B cell (primary cell): ENCODE measurements at regions not wholly inside any gene's neighbourhood (a gene's known extent, or its start where the extent isn't known, plus 50 kb on each side); places are given as distances from the start of the nearest gene placed in this dataset.

Experiments
- ATAC-seq: fragments of 200-7000 bp; cut with Tn5 transposase; one replicate; pipeline ENCODE4 v1.10.0; 2021; ENCODE audit warnings: low read depth, mild to moderate bottlenecking, moderate number of reproducible peaks, moderate library complexity
- CTCF ChIA-PET: fragments of 350-600 bp; sonication (Branson Sonifier 250); formaldehyde crosslinking; loops from one replicate; lab custom pipeline; 2021; ENCODE audit warnings: antibody characterized with exemption, inconsistent platforms; lab: Charles Lee
- POLR2A ChIA-PET: fragments of 350-600 bp; sonication (Branson Sonifier 250); formaldehyde crosslinking; loops from one replicate; lab custom pipeline; 2021; ENCODE audit warnings: antibody characterized with exemption; lab: Charles Lee
- DNase-seq: peaks from one replicate; pipeline ENCODE4 v3.0.0; 2013
- H2AFZ ChIP-seq: 2 replicates; pipeline ENCODE4 v1.6.1; 2012; ENCODE audit warnings: mild to moderate bottlenecking, low read depth, low read length; ENCODE audit not compliant: insufficient read depth, poor library complexity, severe bottlenecking
- H3K27ac ChIP-seq, 2 donors: 1 replicate in 1 of 2; 2 replicates in 1 of 2; pipeline ENCODE4 v1.5.1; 2012 to 2013; ENCODE audit warnings: low read length in 2 of 2, mild to moderate bottlenecking in 2 of 2, moderate library complexity in 1 of 2
- H3K27me3 ChIP-seq, 4 experiments: fragments of 200-600 bp in 1 of 4; sonication (generic) in 1 of 4; replicated peaks in 1 of 4; 1 replicate in 2 of 4; 2 replicates in 2 of 4; pipeline versions ENCODE4 v1.6.1 to v1.7.0; 2013 to 2016; ENCODE audit warnings: low read length in 3 of 4, mild to moderate bottlenecking in 2 of 4, mixed read lengths in 1 of 4, moderate library complexity in 1 of 4; ENCODE audit not compliant: insufficient read depth in 4 of 4, control insufficient read depth in 3 of 4; ENCODE audit errors: control extremely low read depth in 1 of 4
- H3K36me3 ChIP-seq, 2 experiments: replicated peaks in 1 of 2; 1 replicate in 1 of 2; 2 replicates in 1 of 2; pipeline versions ENCODE4 v1.6.1 to v1.7.1; 2013; ENCODE audit warnings: low read length in 1 of 2; ENCODE audit not compliant: insufficient read depth in 2 of 2, control insufficient read depth in 1 of 2; ENCODE audit errors: control extremely low read depth in 1 of 2, extremely low read depth in 1 of 2
- H3K4me1 ChIP-seq, 2 donors: fragments of 200-600 bp in 1 of 2; sonication (generic) in 1 of 2; 1 replicate in 1 of 2; 2 replicates in 1 of 2; pipeline versions ENCODE4 v1.5.1 to v1.6.1; 2013 to 2017; ENCODE audit warnings: low read length in 2 of 2; ENCODE audit not compliant: control insufficient read depth in 2 of 2, insufficient read depth in 2 of 2
- H3K4me2 ChIP-seq: replicated peaks from 2 replicates; pipeline ENCODE3; 2012; ENCODE audit warnings: mild to moderate bottlenecking, low read depth, low read length; ENCODE audit not compliant: poor library complexity, severe bottlenecking
- H3K4me3 ChIP-seq, 5 experiments: fragments of 200-600 bp in 1 of 5; sonication (generic) in 1 of 5; 1 replicate in 3 of 5; 2 replicates in 2 of 5; pipeline versions ENCODE4 v1.5.1 to v1.7.0; 2011 to 2016; ENCODE audit warnings: low read length in 4 of 5, mild to moderate bottlenecking in 4 of 5, low read depth in 2 of 5, control low read depth in 1 of 5, moderate library complexity in 1 of 5; ENCODE audit not compliant: insufficient read depth in 1 of 5; ENCODE audit errors: control extremely low read depth in 1 of 5, extremely low read depth in 1 of 5
- H3K79me2 ChIP-seq: fragments of 200-600 bp; sonication (generic); one replicate; pipeline ENCODE4 v1.6.0; 2016; ENCODE audit warnings: low read length; ENCODE audit not compliant: control insufficient read depth, insufficient read depth
- H3K9ac ChIP-seq: fragments of 200-600 bp; sonication (generic); 2 replicates; pipeline ENCODE4 v1.6.1; 2017; ENCODE audit warnings: mild to moderate bottlenecking, low read length, moderate library complexity
- H3K9me3 ChIP-seq, 3 donors: one replicate each; pipeline versions ENCODE4 v1.6.1 to v1.7.1; 2013; ENCODE audit warnings: low read length in 2 of 3; ENCODE audit not compliant: control insufficient read depth in 2 of 3, insufficient read depth in 1 of 3; ENCODE audit errors: control extremely low read depth in 1 of 3
- H4K20me1 ChIP-seq: 2 replicates; pipeline ENCODE4 v1.6.0; 2012; ENCODE audit warnings: mild to moderate bottlenecking, low read length; ENCODE audit not compliant: insufficient read depth, control insufficient read depth, poor library complexity, severe bottlenecking
- H3K27ac Mint-ChIP-seq: one replicate; pipeline ENCODE4 v1.8.0; 2021; ENCODE audit warnings: mixed read lengths
- H3K27me3 Mint-ChIP-seq: one replicate; pipeline ENCODE4 v1.8.0; 2021; ENCODE audit warnings: mixed read lengths
- H3K4me1 Mint-ChIP-seq: one replicate; pipeline ENCODE4 v1.8.0; 2021; ENCODE audit warnings: mixed read lengths
- H3K4me3 Mint-ChIP-seq: one replicate; pipeline ENCODE4 v1.8.0; 2021; ENCODE audit warnings: mixed read lengths
- H3K9me3 Mint-ChIP-seq: one replicate; pipeline ENCODE4 v1.8.0; 2022; ENCODE audit warnings: mixed read lengths; ENCODE audit not compliant: insufficient read depth
- EZH2 ChIP-seq: IDR thresholded peaks from 2 replicates; pipeline ENCODE4 v1.6.1; 2012; ENCODE audit warnings: borderline replicate concordance, low read depth, mild to moderate bottlenecking, moderate library complexity, low read length; ENCODE audit not compliant: insufficient read depth, poor library complexity, severe bottlenecking
- WGBS: methylation state at CpG from one replicate; pipeline ENCODE4 v1.1.5; 2013; ENCODE audit warnings: missing lambda C conversion rate; ENCODE audit not compliant: insufficient coverage; 5-methylcytosine and 5-hydroxymethylcytosine counted together
- intact Hi-C: fragments of 100-400 bp; cut with micrococcal nuclease; formaldehyde crosslinking; loops from one replicate; pipeline ENCODE4 v1.10.0; 2022
- TF ChIP-seq, protein P1 (sequence below): fragments of 200-600 bp; IDR thresholded peaks from one replicate; pipeline ENCODE4 v1.8.0; 2022; ENCODE audit warnings: antibody characterized with exemption, mild to moderate bottlenecking

DNA sequence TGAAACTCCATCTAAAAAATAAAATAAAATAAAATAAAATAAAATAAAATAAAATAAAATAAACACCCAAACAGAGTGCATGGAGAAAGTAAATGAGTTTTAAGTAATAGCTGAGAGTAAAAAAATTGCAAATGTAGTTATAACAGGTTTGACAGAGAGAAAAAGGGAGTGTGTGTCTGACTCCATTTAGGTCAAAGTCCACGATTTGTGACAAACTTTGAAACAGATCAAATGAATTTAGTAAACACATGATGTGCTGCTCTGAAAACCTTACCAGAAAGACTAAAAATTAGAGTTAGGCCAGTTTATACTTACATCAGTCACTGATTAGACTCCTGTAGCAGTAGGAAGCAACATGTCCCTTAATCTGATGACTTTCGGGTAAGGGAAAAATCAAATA, 346.6 kb downstream of the PARP8 start:
- no peaks in the 10 kb centered on the region for H3K4me1 ChIP-seq
- H3K4me2 ChIP-seq = no peak overlapping the region
- H4K20me1 ChIP-seq = no peaks in the 10 kb centered on the region
- CTCF ChIA-PET = no interaction called here
- no peak overlapping the region for H3K9ac ChIP-seq
- intact Hi-C loops = no loop called here
- no peaks in the 10 kb centered on the region for H3K79me2 ChIP-seq
- no peak overlapping the region for H3K4me3 Mint-ChIP-seq
- no peaks in the 10 kb centered on the region for H3K9me3 Mint-ChIP-seq
- H3K27me3 ChIP-seq = no peaks in the 10 kb centered on the region
- no peaks in the 10 kb centered on the region for H3K27me3 Mint-ChIP-seq
- H3K27ac ChIP-seq = no peak overlapping the region
- H3K27ac Mint-ChIP-seq = no peak overlapping the region
- H2AFZ ChIP-seq = no peak overlapping the region
- TF ChIP-seq, protein P1, sequence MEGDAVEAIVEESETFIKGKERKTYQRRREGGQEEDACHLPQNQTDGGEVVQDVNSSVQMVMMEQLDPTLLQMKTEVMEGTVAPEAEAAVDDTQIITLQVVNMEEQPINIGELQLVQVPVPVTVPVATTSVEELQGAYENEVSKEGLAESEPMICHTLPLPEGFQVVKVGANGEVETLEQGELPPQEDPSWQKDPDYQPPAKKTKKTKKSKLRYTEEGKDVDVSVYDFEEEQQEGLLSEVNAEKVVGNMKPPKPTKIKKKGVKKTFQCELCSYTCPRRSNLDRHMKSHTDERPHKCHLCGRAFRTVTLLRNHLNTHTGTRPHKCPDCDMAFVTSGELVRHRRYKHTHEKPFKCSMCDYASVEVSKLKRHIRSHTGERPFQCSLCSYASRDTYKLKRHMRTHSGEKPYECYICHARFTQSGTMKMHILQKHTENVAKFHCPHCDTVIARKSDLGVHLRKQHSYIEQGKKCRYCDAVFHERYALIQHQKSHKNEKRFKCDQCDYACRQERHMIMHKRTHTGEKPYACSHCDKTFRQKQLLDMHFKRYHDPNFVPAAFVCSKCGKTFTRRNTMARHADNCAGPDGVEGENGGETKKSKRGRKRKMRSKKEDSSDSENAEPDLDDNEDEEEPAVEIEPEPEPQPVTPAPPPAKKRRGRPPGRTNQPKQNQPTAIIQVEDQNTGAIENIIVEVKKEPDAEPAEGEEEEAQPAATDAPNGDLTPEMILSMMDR = no peak
- no peak for TF ChIP-seq EZH2
- H3K4me3 ChIP-seq = no peak overlapping the region
- POLR2A ChIA-PET = no interaction called here
- no peaks in the 10 kb centered on the region for H3K36me3 ChIP-seq
- no peaks in the 10 kb centered on the region for H3K4me1 Mint-ChIP-seq
- DNase-seq (no peak), ATAC-seq (no peak)
- WGBS = 100% methylated on average over 1 of the region's 2 CpGs
- H3K9me3 ChIP-seq = no peaks in the 10 kb centered on the region

DNA sequence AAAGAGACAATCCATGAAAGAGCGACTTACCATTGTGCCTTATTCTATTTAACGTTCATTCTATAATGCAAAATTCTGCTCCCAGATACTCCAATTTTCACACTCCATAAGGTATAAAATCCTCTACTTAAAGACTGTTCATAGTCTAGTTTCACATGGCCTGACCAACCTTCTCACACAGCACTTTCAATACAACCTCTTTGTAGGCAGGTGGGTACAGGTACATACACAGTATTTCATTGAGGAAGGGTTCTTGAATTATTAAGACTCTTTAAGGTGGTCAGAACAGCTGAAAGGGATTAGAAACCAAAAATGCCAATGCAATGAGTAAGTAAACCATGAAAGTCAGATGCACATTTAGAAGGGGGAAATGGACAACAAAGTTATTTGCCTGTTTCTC, 352.0 kb downstream of the PARP8 start:
- H3K9ac ChIP-seq = no peak overlapping the region
- H3K9me3 Mint-ChIP-seq = no peaks in the 10 kb centered on the region
- no peaks in the 10 kb centered on the region for H3K27me3 ChIP-seq
- H3K4me1 ChIP-seq = no peaks in the 10 kb centered on the region
- H3K36me3 ChIP-seq = no peaks in the 10 kb centered on the region
- no peak overlapping the region for H3K4me3 Mint-ChIP-seq
- no peak overlapping the region for H3K27ac ChIP-seq
- no peaks in the 10 kb centered on the region for H3K27me3 Mint-ChIP-seq
- no peak overlapping the region for H3K4me2 ChIP-seq
- POLR2A ChIA-PET = no interaction called here
- WGBS = 93% methylated on average over 2 of the region's 2 CpGs
- CTCF ChIA-PET = no interaction called here
- no peak overlapping the region for H3K4me3 ChIP-seq
- intact Hi-C loops = no loop called here
- no peak for TF ChIP-seq EZH2
- TF ChIP-seq, protein P1 = no peak
- DNase-seq (no peak), ATAC-seq (no peak)
- H3K4me1 Mint-ChIP-seq = no peaks in the 10 kb centered on the region
- H3K9me3 ChIP-seq = no peaks in the 10 kb centered on the region
- no peaks in the 10 kb centered on the region for H4K20me1 ChIP-seq
- H2AFZ ChIP-seq = no peak overlapping the region
- no peak overlapping the region for H3K27ac Mint-ChIP-seq
- H3K79me2 ChIP-seq = no peaks in the 10 kb centered on the region
